GM23338 (cell line): ENCODE measurements at regions not wholly inside any gene's neighbourhood (a gene's known extent, or its start where the extent isn't known, plus 50 kb on each side); places are given as distances from the start of the nearest gene placed in this dataset.

Source experiments
- ATAC-seq: fragments of 200-7000 bp; cut with Tn5 transposase; 3 replicates; pipeline ENCODE4 v1.9.1; 2020
- DNase-seq: peaks from one replicate; pipeline ENCODE4 v3.0.0-alpha.2; 2015; ENCODE audit warnings: low spot score
- H2AFZ ChIP-seq: fragments of 200-600 bp; sonication (generic); 2 replicates; pipeline ENCODE4 v1.8.0; 2016; ENCODE audit warnings: antibody characterized with exemption, mild to moderate bottlenecking, moderate library complexity
- H3F3A ChIP-seq: fragments of 200-600 bp; sonication (generic); replicated peaks from 2 replicates; pipeline ENCODE4 v1.8.0; 2017; ENCODE audit warnings: antibody characterized with exemption, mixed run types, low read depth
- H3K27ac ChIP-seq: fragments of 200-600 bp; sonication (generic); 2 replicates; pipeline ENCODE4 v1.6.1; 2016; ENCODE audit warnings: low read depth
- H3K27me3 ChIP-seq: fragments of 200-600 bp; sonication (generic); 2 replicates; pipeline ENCODE4 v1.8.0; 2016; ENCODE audit warnings: mild to moderate bottlenecking, mixed run types, moderate library complexity; ENCODE audit not compliant: insufficient read depth
- H3K36me3 ChIP-seq: fragments of 200-600 bp; sonication (generic); 2 replicates; pipeline ENCODE4 v1.8.0; 2016; ENCODE audit warnings: mild to moderate bottlenecking; ENCODE audit not compliant: insufficient read depth
- H3K4me1 ChIP-seq: fragments of 200-600 bp; sonication (generic); 2 replicates; pipeline ENCODE4 v1.8.0; 2016; ENCODE audit warnings: mild to moderate bottlenecking, moderate library complexity; ENCODE audit not compliant: insufficient read depth
- H3K4me2 ChIP-seq: fragments of 200-600 bp; sonication (generic); 2 replicates; pipeline ENCODE4 v1.7.1; 2017; ENCODE audit warnings: mixed run types
- H3K4me3 ChIP-seq: fragments of 200-600 bp; sonication (generic); 2 replicates; pipeline ENCODE4 v1.6.1; 2016; ENCODE audit warnings: mixed run types
- H3K79me2 ChIP-seq: fragments of 200-600 bp; sonication (generic); replicated peaks from 2 replicates; pipeline ENCODE4 v1.8.0; 2017; ENCODE audit warnings: mild to moderate bottlenecking; ENCODE audit not compliant: insufficient read depth
- H3K9me2 ChIP-seq: fragments of 200-600 bp; sonication (generic); 2 replicates; pipeline ENCODE4 v1.8.0; 2017; ENCODE audit not compliant: insufficient read depth
- H4K20me1 ChIP-seq: fragments of 200-600 bp; sonication (generic); replicated peaks from 2 replicates; pipeline ENCODE4 v1.8.0; 2017; ENCODE audit warnings: mild to moderate bottlenecking; ENCODE audit not compliant: insufficient read depth
- H3K27ac Mint-ChIP-seq: 2 replicates; pipeline ENCODE4 v1.8.0; 2020; ENCODE audit warnings: inconsistent platforms, mild to moderate bottlenecking, moderate library complexity, mixed read lengths
- H3K27me3 Mint-ChIP-seq: 3 replicates; pipeline ENCODE4 v1.8.0; 2022; ENCODE audit warnings: low read depth, mild to moderate bottlenecking, moderate library complexity, mixed read lengths, inconsistent platforms; ENCODE audit not compliant: insufficient read depth, poor library complexity
- H3K36me3 Mint-ChIP-seq: 3 replicates; pipeline ENCODE4 v1.8.0; 2021; ENCODE audit warnings: low read depth, mild to moderate bottlenecking, inconsistent platforms, moderate library complexity, mixed read lengths
- H3K4me1 Mint-ChIP-seq: 3 replicates; pipeline ENCODE4 v1.8.0; 2020; ENCODE audit warnings: mild to moderate bottlenecking, inconsistent platforms, mixed read lengths
- H3K4me3 Mint-ChIP-seq: 3 replicates; pipeline ENCODE4 v1.8.0; 2021; ENCODE audit warnings: moderate library complexity, mild to moderate bottlenecking, inconsistent platforms, mixed read lengths
- H3K9me3 Mint-ChIP-seq: 3 replicates; pipeline ENCODE4 v1.8.0; 2020; ENCODE audit warnings: moderate library complexity, mild to moderate bottlenecking, inconsistent platforms, mixed read lengths
- CREB1 ChIP-seq: fragments of 250-450 bp; sonication (Bioruptor Pico); IDR thresholded peaks from 2 replicates; pipeline ENCODE4 v1.5.0; 2020; ENCODE audit warnings: low read depth, mild to moderate bottlenecking, moderate library complexity
- CTCF ChIP-seq, 2 experiments: fragments of 200-600 bp in 1 of 2; sonication (generic) in 1 of 2; conservative IDR thresholded peaks; 2 replicates each; pipeline versions ENCODE4 v1.5.1 to v1.6.1; 2016 to 2017; ENCODE audit warnings: antibody characterized with exemption in 2 of 2, low read depth in 2 of 2, mild to moderate bottlenecking in 2 of 2, moderate library complexity in 1 of 2
- ETS1 ChIP-seq: IDR thresholded peaks from 2 replicates; pipeline ENCODE4 v1.6.1; 2016; ENCODE audit warnings: antibody characterized with exemption
- EZH2 ChIP-seq: fragments of 200-600 bp; sonication (generic); IDR thresholded peaks from one replicate; pipeline ENCODE4 v1.8.0; 2017; ENCODE audit warnings: antibody characterized with exemption, mild to moderate bottlenecking, low read depth; ENCODE audit not compliant: unreplicated experiment
- EZH2phosphoT487 ChIP-seq: fragments of 200-600 bp; sonication (generic); IDR thresholded peaks from one replicate; pipeline ENCODE4 v1.8.1; 2018; ENCODE audit warnings: antibody characterized with exemption; ENCODE audit not compliant: unreplicated experiment
- JUNB ChIP-seq: IDR thresholded peaks from one replicate; pipeline ENCODE4 v1.6.1; 2016; ENCODE audit warnings: antibody characterized with exemption; ENCODE audit not compliant: unreplicated experiment
- NANOG ChIP-seq: IDR thresholded peaks from 2 replicates; pipeline ENCODE4 v1.6.1; 2016; ENCODE audit warnings: antibody characterized with exemption, borderline replicate concordance
- POLR2AphosphoS5 ChIP-seq: IDR thresholded peaks from 2 replicates; pipeline ENCODE4 v1.6.1; 2016; ENCODE audit warnings: antibody characterized with exemption, low read depth
- REST ChIP-seq: IDR thresholded peaks from one replicate; pipeline ENCODE4 v1.6.1; 2018; ENCODE audit warnings: antibody characterized with exemption; ENCODE audit not compliant: unreplicated experiment
- STAT1 ChIP-seq: IDR thresholded peaks from one replicate; pipeline ENCODE4 v1.6.1; 2016; ENCODE audit warnings: antibody characterized with exemption; ENCODE audit not compliant: unreplicated experiment
- ZNF114 ChIP-seq: fragments of 250-450 bp; sonication (Bioruptor Pico); IDR thresholded peaks from 2 replicates; pipeline ENCODE4 v1.5.0; 2020; ENCODE audit warnings: mild to moderate bottlenecking, moderate library complexity
- ZNF331 ChIP-seq: fragments of 250-450 bp; sonication (Bioruptor Pico); IDR thresholded peaks from 2 replicates; pipeline ENCODE4 v1.5.0; 2020; ENCODE audit warnings: low read depth, mild to moderate bottlenecking, moderate library complexity

GRCh38 chr10:55227967-55228366, 426.9 kb upstream of the PCDH15 start (continued):
- no peak for TF ChIP-seq REST
- TF ChIP-seq POLR2AphosphoS5: no peak
- no peak for TF ChIP-seq CTCF (conservative IDR thresholded peaks at IDR 0.05; ENCODE audit: low read depth in 2 of 2)
- TF ChIP-seq EZH2phosphoT487: no peak
- no peak for TF ChIP-seq EZH2
- no peak for TF ChIP-seq STAT1
- no peak for TF ChIP-seq ZNF114 (CRISPR knock-in tag)

DNA sequence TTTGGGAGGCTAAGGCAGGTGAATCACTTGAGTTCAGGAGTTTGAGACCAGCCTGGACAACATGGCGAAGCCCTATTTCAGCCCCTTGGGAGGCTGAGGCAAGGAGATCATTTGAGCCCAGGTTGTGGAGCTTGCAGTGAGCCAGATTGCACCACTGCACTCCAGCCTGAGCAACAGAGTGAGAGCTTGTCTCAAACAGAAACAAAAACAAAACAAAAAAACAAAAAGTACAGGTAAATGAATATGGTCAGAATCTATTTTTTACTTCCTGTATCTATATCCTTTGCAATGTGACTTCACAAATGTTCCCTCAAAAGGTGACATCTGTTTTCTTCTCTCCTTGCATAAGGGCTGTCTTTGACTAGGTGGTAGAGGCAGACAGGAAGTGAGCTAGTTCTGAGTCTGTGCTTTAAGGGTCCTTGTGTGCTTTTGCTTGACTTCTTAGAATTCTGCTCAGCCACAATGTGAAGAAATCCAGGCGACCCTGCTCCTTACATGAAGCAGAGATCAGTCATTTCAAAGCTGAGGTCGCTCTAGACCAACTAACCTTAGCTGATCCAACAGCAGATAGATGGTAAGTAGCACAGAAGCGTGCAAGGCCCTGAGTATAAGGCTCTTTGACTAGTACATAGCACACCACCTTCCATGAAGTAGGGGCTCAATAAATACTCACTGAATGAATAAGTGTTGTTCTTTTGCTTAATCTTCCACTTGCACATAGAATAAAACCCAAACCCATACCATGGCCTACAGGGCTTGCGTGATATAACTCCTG, 423.2 kb upstream of the PCDH15 start:
- Histone ChIP-seq H4K20me1 (no peaks in the 10 kb centered on the region), H3K4me1 (no peaks in the 10 kb centered on the region), H3K9me2 (no peaks in the 10 kb centered on the region), H2AFZ (0 out of 2 replicates have a peak overlapping the region, but pooled peaks have one; percentile 6), H3K27me3 (no peaks in the 10 kb centered on the region), H3K4me2 (no peak overlapping the region), H3K79me2 (no peaks in the 10 kb centered on the region), H3K4me3 (no peak overlapping the region), H3F3A (no peaks in the 10 kb centered on the region), H3K27ac (no peak overlapping the region), H3K36me3 (no peaks in the 10 kb centered on the region)
- H3K9me3 Mint-ChIP-seq: no peaks in the 10 kb centered on the region
- H3K4me3 Mint-ChIP-seq: no peak overlapping the region
- no peaks in the 10 kb centered on the region for H3K36me3 Mint-ChIP-seq
- H3K4me1 Mint-ChIP-seq: no peaks in the 10 kb centered on the region
- DNase-seq: no peak
- no peak overlapping the region for H3K27ac Mint-ChIP-seq
- H3K27me3 Mint-ChIP-seq: no peaks in the 10 kb centered on the region
- no peak for ATAC-seq
- TF ChIP-seq POLR2AphosphoS5 (no peak), NANOG (no peak), JUNB (no peak), EZH2phosphoT487 (no peak), ZNF114 (CRISPR knock-in tag) (no peak), REST (no peak), CTCF (conservative IDR thresholded peaks at IDR 0.05; ENCODE audit: low read depth in 2 of 2) (no peak), CREB1 (CRISPR knock-in tag) (no peak), ZNF331 (CRISPR knock-in tag) (no peak), STAT1 (no peak), ETS1 (no peak), EZH2 (no peak)
